Thymus (tissue), 11 donors: ENCODE measurements at regions not wholly inside any gene's neighbourhood (a gene's known extent, or its start where the extent isn't known, plus 50 kb on each side); places are given as distances from the start of the nearest gene placed in this dataset.
"Not testable (repeated sequence)": the region's sequence is repeated elsewhere in the genome, so short reads cannot be mapped to it uniquely, and the experiment has no call there.

Source experiments
- DNase-seq, 9 donors: peaks; one replicate each; pipeline ENCODE4 v3.0.0-alpha.2; 2013; ENCODE audit warnings: low spot score in 9 of 9, low read depth in 6 of 9, missing footprints in 1 of 9
- H3K27ac ChIP-seq, 2 donors: one replicate each; pipeline ENCODE4 v1.5.1; 2013; ENCODE audit warnings: control low read depth in 1 of 2, low read depth in 1 of 2, low read length in 1 of 2, mild to moderate bottlenecking in 1 of 2, moderate library complexity in 1 of 2
- H3K27me3 ChIP-seq, 2 donors: one replicate each; pipeline ENCODE4 v1.5.1; 2013; ENCODE audit warnings: low read length in 1 of 2; ENCODE audit not compliant: control insufficient read depth in 2 of 2, insufficient read depth in 1 of 2
- H3K36me3 ChIP-seq, 2 donors: one replicate each; pipeline ENCODE4 v1.5.1; 2013; ENCODE audit warnings: low read length in 1 of 2, mild to moderate bottlenecking in 1 of 2, moderate library complexity in 1 of 2; ENCODE audit not compliant: control insufficient read depth in 2 of 2, insufficient read depth in 2 of 2
- H3K4me1 ChIP-seq, 2 donors: one replicate each; pipeline ENCODE4 v1.5.1; 2013; ENCODE audit warnings: low read length in 2 of 2; ENCODE audit not compliant: control insufficient read depth in 2 of 2, insufficient read depth in 2 of 2
- H3K4me3 ChIP-seq, 2 donors: one replicate each; pipeline ENCODE4 v1.5.1; 2013; ENCODE audit warnings: low read length in 2 of 2, control low read depth in 1 of 2, mild to moderate bottlenecking in 1 of 2
- H3K9me3 ChIP-seq, 2 donors: one replicate each; pipeline ENCODE4 v1.5.1; 2013; ENCODE audit warnings: low read length in 1 of 2, mild to moderate bottlenecking in 1 of 2; ENCODE audit not compliant: control insufficient read depth in 2 of 2, insufficient read depth in 1 of 2
- WGBS: extraction: QIAGEN DNeasy Blood & Tissue Kit; methylation state at CpG from one replicate; pipeline ENCODE4 v1.1.7; 2013; 5-methylcytosine and 5-hydroxymethylcytosine counted together
- donor health status: healthy.

DNA sequence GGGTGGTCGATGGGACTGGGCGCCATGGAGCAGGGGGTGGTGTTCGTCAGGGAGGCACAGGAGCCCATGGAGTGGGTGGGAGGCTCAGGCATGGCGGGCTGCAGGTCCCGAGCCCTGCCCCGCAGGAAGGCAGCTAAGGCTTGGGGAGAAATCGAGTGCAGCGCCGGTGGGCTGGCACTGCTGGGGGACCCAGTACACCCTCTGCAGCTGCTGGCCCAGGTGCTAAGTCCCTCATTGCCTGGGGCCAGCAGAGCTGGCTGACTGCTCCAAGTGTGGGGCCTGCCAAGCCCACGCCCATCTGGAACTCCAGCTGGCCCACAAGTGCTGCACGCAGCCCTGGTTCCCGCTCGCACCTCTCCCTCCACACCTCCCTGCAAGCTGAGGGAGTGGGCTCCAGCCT lies 1009.6 kb downstream of the TMTC2 start:
- DNase-seq, H3K4me3 ChIP-seq, H3K36me3 ChIP-seq, H3K4me1 ChIP-seq, H3K27me3 ChIP-seq, H3K27ac ChIP-seq: not testable (repeated sequence)
- 80% methylated on average over 13 of the region's 13 CpGs for WGBS
- peaks cover 0 to 12% of the 10 kb centered on the region in 2 donors for H3K9me3 ChIP-seq

DNA sequence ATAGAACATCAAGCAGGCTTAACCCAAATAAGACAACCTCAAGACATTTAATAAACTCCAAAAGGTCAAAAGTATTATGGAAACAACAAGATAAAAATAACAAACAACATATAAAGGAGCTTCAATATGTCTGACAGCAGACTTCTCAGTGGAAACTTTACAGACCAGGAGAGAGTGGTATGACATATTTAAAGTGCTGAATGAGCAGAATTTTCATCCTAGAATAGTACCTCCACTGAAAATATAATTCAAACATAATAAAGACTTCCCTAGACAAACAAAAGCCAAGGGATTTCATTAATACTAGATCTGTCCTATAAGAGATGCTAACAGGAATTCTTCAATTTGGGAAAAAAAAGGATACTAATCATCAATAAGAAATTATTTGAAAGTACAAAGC lies 1005.0 kb downstream of the TMTC2 start:
- Histone ChIP-seq H3K27ac (no peak overlapping the region), H3K36me3 (no peaks in the 10 kb centered on the region), H3K4me3 (no peak overlapping the region), H3K4me1 (no peaks in the 10 kb centered on the region), H3K27me3 (no peaks in the 10 kb centered on the region), H3K9me3 (peaks cover 0 to 25% of the 10 kb centered on the region in 2 donors)
- DNase-seq: no peak

GRCh38 chr12:83690465-83690864 lies 1003.8 kb downstream of the TMTC2 start:
- Histone ChIP-seq H3K36me3 (no peaks in the 10 kb centered on the region), H3K4me3 (no peak overlapping the region), H3K9me3 (peaks cover 0 to 19% of the 10 kb centered on the region in 2 donors), H3K27ac (no peak overlapping the region), H3K27me3 (no peaks in the 10 kb centered on the region), H3K4me1 (no peaks in the 10 kb centered on the region)
- WGBS: 93% methylated on average over 1 of the region's 1 CpG
- no peak for DNase-seq

DNA sequence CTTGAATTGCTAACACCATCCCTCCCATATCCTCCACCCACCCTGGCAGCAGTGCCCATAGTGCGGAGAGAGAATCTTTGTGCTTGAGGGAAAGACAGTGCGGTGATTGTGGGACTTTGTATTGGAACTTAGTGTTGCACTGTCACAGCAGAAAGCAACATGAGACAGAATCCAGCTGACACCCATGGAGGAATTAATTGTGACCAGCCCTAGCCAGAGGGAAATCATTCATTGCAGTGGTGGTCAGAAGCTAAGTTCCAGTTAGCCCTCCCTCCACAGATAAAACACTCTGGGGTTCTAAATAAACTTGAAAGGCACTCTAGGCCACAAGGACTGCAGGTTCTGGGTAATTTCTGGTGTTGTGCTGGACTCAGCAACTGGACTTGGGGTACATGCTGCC lies 1002.6 kb downstream of the TMTC2 start:
- peaks cover 0 to 14% of the 10 kb centered on the region in 2 donors for H3K9me3 ChIP-seq
- no peak overlapping the region for H3K4me3 ChIP-seq
- H3K4me1 ChIP-seq: no peaks in the 10 kb centered on the region
- no peak overlapping the region for H3K27ac ChIP-seq
- WGBS: 98% methylated on average over 2 of the region's 2 CpGs
- DNase-seq: no peak
- H3K27me3 ChIP-seq: no peaks in the 10 kb centered on the region
- no peaks in the 10 kb centered on the region for H3K36me3 ChIP-seq

- DNase-seq: no peak
- Histone ChIP-seq H3K4me3 (no peak overlapping the region), H3K36me3 (no peaks in the 10 kb centered on the region), H3K9me3 (peaks cover 2 to 8% of the 10 kb centered on the region in 2 donors), H3K4me1 (no peaks in the 10 kb centered on the region), H3K27me3 (no peaks in the 10 kb centered on the region), H3K27ac (no peak overlapping the region)
- 88% methylated on average over 5 of the region's 5 CpGs for WGBS
Observed at GRCh38 chr12:83676781-83677295, 990.1 kb downstream of the TMTC2 start.

GRCh38 chr12:83666690-83667089 lies 980.0 kb downstream of the TMTC2 start:
- Histone ChIP-seq H3K4me3 (no peak overlapping the region), H3K27ac (no peak overlapping the region), H3K36me3 (no peaks in the 10 kb centered on the region), H3K4me1 (no peaks in the 10 kb centered on the region), H3K9me3 (no peaks in the 10 kb centered on the region), H3K27me3 (no peaks in the 10 kb centered on the region)
- DNase-seq: no peak
- 38% methylated on average over 2 of the region's 2 CpGs for WGBS

DNA sequence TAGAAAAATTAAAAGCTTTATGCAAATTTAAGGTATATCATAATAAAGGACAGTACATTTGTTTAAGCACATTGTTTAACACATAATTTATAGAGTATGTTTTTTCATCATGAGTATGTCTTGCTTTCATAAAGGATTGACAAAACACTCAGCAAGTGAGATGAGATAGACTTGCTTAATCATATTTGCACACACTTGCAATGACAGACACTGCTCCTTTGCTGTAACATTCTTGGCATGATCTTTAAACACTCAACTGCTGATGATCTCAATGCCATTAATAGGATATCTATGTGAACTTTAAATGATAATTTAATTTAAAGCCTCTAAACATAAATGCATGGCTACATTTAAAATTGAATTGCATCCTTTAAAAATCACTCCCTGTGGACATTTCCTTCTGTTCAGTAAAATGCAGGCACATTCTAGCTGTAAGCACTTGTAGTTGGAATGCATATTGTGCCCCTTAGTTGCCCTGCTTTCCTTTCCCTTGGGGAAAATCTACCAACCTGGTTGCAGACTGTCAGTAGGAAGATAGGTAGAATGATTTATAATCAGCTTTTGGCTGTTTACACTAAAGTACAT lies 979.0 kb downstream of the TMTC2 start:
- Histone ChIP-seq H3K9me3 (no peaks in the 10 kb centered on the region), H3K4me1 (no peaks in the 10 kb centered on the region), H3K27ac (no peak overlapping the region), H3K27me3 (no peaks in the 10 kb centered on the region), H3K36me3 (no peaks in the 10 kb centered on the region), H3K4me3 (no peak overlapping the region)
- no peak for DNase-seq

DNA sequence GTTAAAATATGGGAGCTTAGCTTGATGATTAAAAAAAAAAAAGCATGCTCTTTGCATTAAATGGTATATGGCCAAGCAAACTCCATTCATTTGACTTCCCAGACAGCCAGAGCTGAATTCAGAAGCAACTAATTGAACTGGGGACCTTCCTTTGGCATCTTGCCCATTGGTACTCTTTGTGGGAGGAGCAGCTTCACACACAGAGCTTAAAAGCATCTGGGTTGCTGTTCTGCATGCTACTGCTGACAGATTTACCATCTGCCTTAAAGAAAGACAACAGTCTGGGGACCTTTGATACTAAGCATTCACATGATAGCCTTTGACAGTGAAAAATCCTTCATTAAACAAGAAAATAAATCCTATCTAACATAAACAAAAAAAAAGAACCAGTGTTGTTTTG lies 977.9 kb downstream of the TMTC2 start:
- Histone ChIP-seq H3K4me1 (no peaks in the 10 kb centered on the region), H3K27me3 (no peaks in the 10 kb centered on the region), H3K4me3 (no peak overlapping the region), H3K9me3 (no peaks in the 10 kb centered on the region), H3K27ac (no peak overlapping the region), H3K36me3 (no peaks in the 10 kb centered on the region)
- DNase-seq: no peak

DNA sequence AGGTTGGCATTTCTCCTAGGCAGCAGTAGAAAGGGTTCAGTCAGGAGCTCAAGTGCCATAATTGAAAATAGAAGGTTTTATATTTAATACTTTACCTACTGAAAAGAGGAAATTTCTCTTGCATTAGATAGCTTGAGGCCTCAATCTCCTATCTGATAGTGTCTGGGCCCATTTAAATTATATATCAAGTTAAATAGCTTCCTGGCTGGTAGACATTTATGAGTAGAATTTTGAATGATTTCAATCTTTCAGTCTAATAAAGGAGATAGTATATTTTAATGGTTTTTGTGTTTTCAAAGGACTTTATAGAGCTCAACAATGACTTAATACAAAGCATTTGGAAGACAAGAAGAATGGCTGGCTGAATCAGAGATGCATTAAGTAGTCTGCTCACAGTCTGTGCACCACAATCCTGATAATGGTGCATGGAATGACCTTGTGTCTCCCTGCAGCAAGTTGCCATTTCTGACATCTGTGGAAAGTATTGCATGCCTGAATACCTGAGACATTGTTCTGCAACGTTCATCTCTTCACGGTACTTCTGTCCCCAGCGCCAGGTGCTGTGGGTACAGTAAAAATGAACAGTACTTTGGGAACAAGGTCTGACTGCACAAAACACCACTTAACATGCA lies 974.1 kb downstream of the TMTC2 start:
- Histone ChIP-seq H3K36me3 (no peaks in the 10 kb centered on the region), H3K9me3 (no peaks in the 10 kb centered on the region), H3K27me3 (no peaks in the 10 kb centered on the region), H3K4me3 (no peak overlapping the region), H3K4me1 (no peaks in the 10 kb centered on the region), H3K27ac (no peak overlapping the region)
- 88% methylated on average over 3 of the region's 3 CpGs for WGBS
- DNase-seq: no peak
